Epithelial cell of proximal tubule (primary cell): ENCODE measurements at regions not wholly inside any gene's neighbourhood (a gene's known extent, or its start where the extent isn't known, plus 50 kb on each side); places are given as distances from the start of the nearest gene placed in this dataset.

Experiments used
- DNase-seq: peaks from one replicate; pipeline ENCODE4 v3.0.0-alpha.2; 2011; ENCODE audit warnings: low read depth
- H3K4me3 ChIP-seq: 2 replicates; pipeline ENCODE4 v1.5.1; 2011; ENCODE audit warnings: low read depth, mild to moderate bottlenecking, low read length
- TF ChIP-seq, protein P1 (sequence below): conservative IDR thresholded peaks from 2 replicates; pipeline ENCODE4 v1.5.1; 2012; ENCODE audit warnings: low read depth, mild to moderate bottlenecking, low read length

DNA sequence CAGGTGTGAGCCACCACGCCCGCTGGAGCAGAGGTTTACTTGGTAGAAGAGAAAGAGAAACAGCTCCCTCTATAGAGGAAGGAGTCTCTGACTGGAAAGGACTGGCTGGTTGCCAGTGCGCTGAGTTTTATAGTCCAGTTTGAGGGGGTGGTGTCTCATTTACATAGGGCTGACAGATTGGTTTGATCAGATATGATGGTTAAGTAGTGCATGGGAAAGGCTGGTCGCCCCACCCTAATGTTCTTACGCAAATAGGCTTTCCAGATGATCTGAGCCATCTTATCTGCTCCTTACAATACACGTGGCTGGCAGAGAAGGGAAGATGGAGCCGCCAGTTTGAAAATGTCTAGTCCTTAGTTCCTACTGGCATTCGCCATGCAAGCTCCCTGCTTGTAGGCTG lies 439.5 kb downstream of the NAF1 start:
- H3K4me3 ChIP-seq, result no peak overlapping the region
- DNase-seq, result no peak
- TF ChIP-seq, protein P1, sequence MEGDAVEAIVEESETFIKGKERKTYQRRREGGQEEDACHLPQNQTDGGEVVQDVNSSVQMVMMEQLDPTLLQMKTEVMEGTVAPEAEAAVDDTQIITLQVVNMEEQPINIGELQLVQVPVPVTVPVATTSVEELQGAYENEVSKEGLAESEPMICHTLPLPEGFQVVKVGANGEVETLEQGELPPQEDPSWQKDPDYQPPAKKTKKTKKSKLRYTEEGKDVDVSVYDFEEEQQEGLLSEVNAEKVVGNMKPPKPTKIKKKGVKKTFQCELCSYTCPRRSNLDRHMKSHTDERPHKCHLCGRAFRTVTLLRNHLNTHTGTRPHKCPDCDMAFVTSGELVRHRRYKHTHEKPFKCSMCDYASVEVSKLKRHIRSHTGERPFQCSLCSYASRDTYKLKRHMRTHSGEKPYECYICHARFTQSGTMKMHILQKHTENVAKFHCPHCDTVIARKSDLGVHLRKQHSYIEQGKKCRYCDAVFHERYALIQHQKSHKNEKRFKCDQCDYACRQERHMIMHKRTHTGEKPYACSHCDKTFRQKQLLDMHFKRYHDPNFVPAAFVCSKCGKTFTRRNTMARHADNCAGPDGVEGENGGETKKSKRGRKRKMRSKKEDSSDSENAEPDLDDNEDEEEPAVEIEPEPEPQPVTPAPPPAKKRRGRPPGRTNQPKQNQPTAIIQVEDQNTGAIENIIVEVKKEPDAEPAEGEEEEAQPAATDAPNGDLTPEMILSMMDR, result no peak

DNA sequence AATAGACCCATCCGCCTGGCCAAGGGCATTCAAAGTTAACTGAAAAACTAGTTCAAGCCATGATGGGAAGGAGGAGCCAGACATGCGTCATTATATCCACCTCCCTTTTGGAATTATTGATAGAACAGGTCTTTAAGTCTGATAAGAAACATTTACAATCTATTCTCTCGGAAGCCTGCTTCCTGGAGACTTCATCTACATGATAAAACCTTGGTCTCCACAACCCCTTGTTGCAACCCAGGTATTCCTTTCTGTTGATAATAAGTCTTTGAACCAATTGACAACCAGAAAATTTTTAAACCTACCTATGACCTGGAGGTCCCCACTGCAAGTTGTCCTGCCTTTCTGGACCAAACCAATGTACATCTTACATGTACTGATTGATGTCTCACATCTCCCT lies 451.3 kb downstream of the NAF1 start:
- DNase-seq, result no peak
- TF ChIP-seq, protein P1, result no peak

DNA sequence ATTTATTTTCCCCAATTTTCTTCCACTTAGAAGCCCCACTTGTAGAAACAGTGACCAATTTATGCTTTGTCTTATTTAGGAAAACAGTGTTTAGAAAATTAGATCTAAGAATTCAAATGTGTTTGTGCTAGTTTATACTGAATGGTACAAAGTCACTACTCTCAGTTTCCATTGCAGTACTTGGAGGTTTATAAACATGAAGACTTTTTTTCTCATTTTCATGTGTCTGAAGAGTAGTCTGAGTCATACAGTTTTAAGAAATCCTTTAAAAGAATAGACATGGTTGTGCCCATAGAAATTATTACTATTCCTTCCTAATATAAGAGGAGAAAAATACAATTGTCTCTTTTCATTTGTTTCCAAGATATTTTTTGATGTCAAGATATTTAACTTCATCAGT lies 458.7 kb downstream of the NAF1 start:
- TF ChIP-seq, protein P1, result no peak
- H3K4me3 ChIP-seq, result no peak overlapping the region
- no peak for DNase-seq

More for the DNA sequence above, 451.3 kb downstream of the NAF1 start:
- no peak overlapping the region for H3K4me3 ChIP-seq

DNA sequence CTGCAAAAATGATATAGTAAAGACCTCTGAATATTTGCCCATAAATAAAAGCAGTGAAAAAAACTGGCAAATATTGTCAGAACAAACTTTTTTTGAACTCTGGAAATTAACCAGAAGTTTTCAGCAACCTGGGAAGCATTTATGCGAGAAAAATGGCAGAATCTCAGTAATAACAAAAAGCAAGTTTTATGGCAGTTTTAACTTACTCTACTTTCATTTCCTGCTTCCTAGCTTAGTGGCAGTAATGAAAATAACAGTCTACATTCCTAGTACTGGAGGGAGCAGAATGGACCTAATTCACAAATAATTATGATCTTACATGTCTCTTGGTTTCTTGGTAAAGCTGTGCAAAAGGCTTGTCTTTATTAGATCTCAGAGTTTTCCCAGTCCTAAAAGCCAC lies 460.1 kb downstream of the NAF1 start:
- no peak for DNase-seq
- no peak overlapping the region for H3K4me3 ChIP-seq
- TF ChIP-seq, protein P1, result no peak

DNA sequence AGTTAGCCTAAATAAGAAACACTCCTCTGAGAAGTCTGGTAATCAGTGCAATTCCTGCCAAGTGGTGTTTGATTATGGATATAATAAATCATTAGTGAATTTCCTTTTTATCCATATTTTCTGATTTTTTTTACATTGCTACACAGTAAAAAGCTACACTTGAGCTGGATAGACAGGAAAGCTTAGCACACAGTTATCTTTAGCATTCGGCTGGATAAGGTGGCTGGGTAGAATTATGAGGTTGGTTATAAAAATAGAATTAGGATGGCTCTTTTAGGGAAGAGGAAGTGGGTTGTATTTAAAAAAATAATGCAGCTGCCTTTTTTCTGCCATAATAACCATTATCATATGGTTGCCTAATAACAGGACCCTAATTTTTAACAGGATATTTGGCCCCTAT lies 460.6 kb downstream of the NAF1 start:
- H3K4me3 ChIP-seq, result no peak overlapping the region
- no peak for DNase-seq
- TF ChIP-seq, protein P1, result no peak

DNA sequence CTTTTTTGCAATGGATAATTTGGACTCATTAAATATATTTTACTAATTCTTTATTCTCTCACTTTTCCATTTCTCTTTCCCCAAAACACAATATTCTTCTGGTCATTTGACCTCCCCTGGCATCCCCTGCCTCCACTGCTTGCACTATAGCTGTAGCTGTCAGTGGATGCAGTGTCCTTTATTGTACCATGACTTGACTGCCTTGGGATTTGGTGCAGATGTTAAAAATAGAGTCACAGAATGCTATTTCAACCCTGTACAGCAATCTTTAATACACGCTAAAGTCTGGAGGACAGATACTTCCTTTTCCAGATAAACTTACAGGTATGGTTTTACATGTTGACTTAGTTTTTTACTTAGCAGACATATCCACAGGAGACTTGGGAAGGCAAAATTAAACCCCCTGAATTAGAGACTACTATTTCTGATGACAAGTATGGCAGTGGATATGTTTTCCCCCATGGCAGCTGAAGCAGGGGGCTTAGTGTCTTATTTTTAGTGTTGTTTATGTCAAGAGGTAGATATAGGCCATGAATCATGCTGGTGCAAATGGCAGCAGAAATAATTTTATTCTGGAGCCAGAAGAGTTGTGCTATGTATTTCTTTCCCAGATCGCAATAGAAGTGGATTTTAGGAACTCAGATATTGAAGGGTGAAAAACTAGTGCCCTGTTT lies 461.4 kb downstream of the NAF1 start:
- TF ChIP-seq, protein P1, result no peak
- no peak for DNase-seq
- no peak overlapping the region for H3K4me3 ChIP-seq

DNA sequence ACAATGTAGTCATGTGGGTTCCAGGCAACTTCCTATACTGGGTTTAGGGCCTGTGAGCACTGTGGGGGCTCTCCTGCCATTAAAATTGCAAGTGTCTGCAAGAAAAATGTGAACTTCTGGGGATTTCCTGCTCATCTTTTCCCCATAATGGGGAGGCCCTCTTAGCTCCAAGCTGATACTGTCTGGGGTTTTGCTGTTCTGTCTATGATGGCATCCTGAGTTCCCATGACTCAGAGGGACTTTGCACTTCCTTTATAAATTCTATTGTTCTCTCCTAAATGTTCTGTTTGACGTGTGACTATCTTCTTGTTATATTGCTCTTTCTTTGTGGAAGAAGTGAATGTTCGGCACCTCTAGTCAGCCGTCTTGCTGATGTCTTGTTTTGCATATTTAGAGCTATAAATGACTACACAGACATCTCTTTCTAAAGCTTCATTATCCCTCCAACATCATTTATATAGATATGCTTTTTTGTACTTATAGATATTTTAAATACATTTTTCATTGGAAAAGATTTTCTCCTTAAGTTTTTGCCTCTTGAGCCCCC lies 465.8 kb downstream of the NAF1 start:
- TF ChIP-seq, protein P1, result no peak
- H3K4me3 ChIP-seq, result no peak overlapping the region
- DNase-seq, result no peak
